PC-9 (cell line): ENCODE measurements at regions not wholly inside any gene's neighbourhood (a gene's known extent, or its start where the extent isn't known, plus 50 kb on each side); places are given as distances from the start of the nearest gene placed in this dataset.

Source experiments
- BruUV-seq: library from RNA; stranded (reverse); fragments of 400-500 nt; replicated peaks from 2 replicates; lab custom pipeline; 2021; lab: Mats Ljungman, UMichigan
- CTCF ChIA-PET: fragments of 300-600 bp; sonication (Branson Sonifier 250); formaldehyde crosslinking; loops from one replicate; lab custom pipeline; 2022; ENCODE audit warnings: antibody characterized with exemption; lab: Charles Lee
- POLR2A ChIA-PET: fragments of 300-600 bp; sonication (Branson Sonifier 250); formaldehyde crosslinking; loops from one replicate; lab custom pipeline; 2022; ENCODE audit warnings: antibody characterized with exemption; ENCODE audit not compliant: unreplicated experiment; lab: Charles Lee
- DNase-seq, 2 experiments: peaks; one replicate each; pipeline versions ENCODE4 v3.0.0 to v3.0.0-alpha.2; 2015 to 2022; ENCODE audit warnings: mixed read lengths in 1 of 2
- H2AFZ ChIP-seq: fragments of 200-600 bp; sonication (generic); 2 replicates; pipeline ENCODE4 v1.8.1; 2017; ENCODE audit warnings: antibody characterized with exemption
- H3F3A ChIP-seq: fragments of 200-600 bp; sonication (generic); 2 replicates; pipeline ENCODE4 v1.8.1; 2017; ENCODE audit warnings: antibody characterized with exemption, mild to moderate bottlenecking, low read depth; ENCODE audit not compliant: insufficient read depth
- H3K27ac ChIP-seq: fragments of 200-600 bp; sonication (generic); 2 replicates; pipeline ENCODE4 v1.6.1; 2016; ENCODE audit warnings: mixed run types
- H3K27me3 ChIP-seq: fragments of 200-600 bp; sonication (generic); 2 replicates; pipeline ENCODE4 v1.6.1; 2016; ENCODE audit warnings: low read depth, mixed run types; ENCODE audit not compliant: insufficient read depth
- H3K36me3 ChIP-seq: fragments of 200-600 bp; sonication (generic); 2 replicates; pipeline ENCODE4 v1.6.1; 2016; ENCODE audit warnings: low read depth, mixed run types
- H3K4me1 ChIP-seq: fragments of 200-600 bp; sonication (generic); replicated peaks from 2 replicates; pipeline ENCODE4 v1.6.1; 2016; ENCODE audit warnings: mixed run types; ENCODE audit not compliant: insufficient read depth
- H3K4me2 ChIP-seq: fragments of 200-600 bp; sonication (generic); 2 replicates; pipeline ENCODE4 v1.6.1; 2017; ENCODE audit warnings: mixed run types
- H3K4me3 ChIP-seq: fragments of 200-600 bp; sonication (generic); 2 replicates; pipeline ENCODE4 v1.6.1; 2016; ENCODE audit warnings: mixed run types
- H3K79me2 ChIP-seq: fragments of 200-600 bp; sonication (generic); 2 replicates; pipeline ENCODE4 v1.6.1; 2017; ENCODE audit warnings: low read depth, mixed run types
- H3K9me2 ChIP-seq: fragments of 200-600 bp; sonication (generic); 2 replicates; pipeline ENCODE4 v1.8.1; 2017; ENCODE audit warnings: mild to moderate bottlenecking; ENCODE audit not compliant: insufficient read depth
- H3K9me3 ChIP-seq: fragments of 200-600 bp; sonication (generic); 2 replicates; pipeline ENCODE4 v1.8.1; 2016; ENCODE audit warnings: low read depth; ENCODE audit not compliant: insufficient read depth
- H4K20me1 ChIP-seq: fragments of 200-600 bp; sonication (generic); 2 replicates; pipeline ENCODE4 v1.8.1; 2017; ENCODE audit not compliant: insufficient read depth
- EZH2 ChIP-seq: fragments of 200-600 bp; sonication (generic); IDR thresholded peaks from 2 replicates; pipeline ENCODE4 v1.8.0; 2017; ENCODE audit warnings: antibody characterized with exemption, low read depth
- intact Hi-C: fragments of 100-400 bp; cut with micrococcal nuclease; formaldehyde crosslinking; loops from one replicate; pipeline ENCODE4 v1.10.0; 2022; ENCODE audit not compliant: unreplicated experiment
- TF ChIP-seq, protein P1 (sequence below): fragments of 200-600 bp; sonication (generic); conservative IDR thresholded peaks from 2 replicates; pipeline ENCODE4 v1.6.1; 2017; ENCODE audit warnings: mixed run types, antibody characterized with exemption, mild to moderate bottlenecking, moderate library complexity

DNA sequence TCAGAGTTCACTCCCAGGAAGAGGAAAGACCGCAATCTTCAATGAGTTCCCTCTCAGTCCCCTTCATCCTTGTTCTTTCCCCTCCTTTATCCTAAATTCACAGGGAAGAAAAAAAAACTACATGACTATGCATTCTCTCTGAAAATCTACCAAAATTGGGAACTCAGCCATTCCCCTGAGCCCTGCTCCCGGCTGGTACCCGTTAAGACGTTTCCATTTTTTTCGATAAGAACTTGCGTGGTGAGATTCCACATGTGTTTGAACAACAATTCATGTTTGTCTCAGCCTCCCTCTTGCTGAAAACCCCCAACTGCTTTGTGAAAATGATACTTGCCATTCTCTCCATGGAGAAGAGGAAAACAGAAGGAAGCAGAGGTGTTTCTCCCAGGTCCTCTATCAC is 318.7 kb upstream of the ID2 start:
- intact Hi-C loops = no loop called here
- Histone ChIP-seq H3K27me3 (peaks cover 84% of the 10 kb centered on the region), H4K20me1 (no peaks in the 10 kb centered on the region), H3K36me3 (no peaks in the 10 kb centered on the region), H3K79me2 (no peaks in the 10 kb centered on the region), H3F3A (no peaks in the 10 kb centered on the region), H2AFZ (no peak overlapping the region), H3K4me1 (no peaks in the 10 kb centered on the region), H3K4me2 (no peak overlapping the region), H3K27ac (no peak overlapping the region), H3K4me3 (no peak overlapping the region), H3K9me2 (no peaks in the 10 kb centered on the region), H3K9me3 (no peaks in the 10 kb centered on the region)
- DNase-seq = no peak
- TF ChIP-seq, protein P1, sequence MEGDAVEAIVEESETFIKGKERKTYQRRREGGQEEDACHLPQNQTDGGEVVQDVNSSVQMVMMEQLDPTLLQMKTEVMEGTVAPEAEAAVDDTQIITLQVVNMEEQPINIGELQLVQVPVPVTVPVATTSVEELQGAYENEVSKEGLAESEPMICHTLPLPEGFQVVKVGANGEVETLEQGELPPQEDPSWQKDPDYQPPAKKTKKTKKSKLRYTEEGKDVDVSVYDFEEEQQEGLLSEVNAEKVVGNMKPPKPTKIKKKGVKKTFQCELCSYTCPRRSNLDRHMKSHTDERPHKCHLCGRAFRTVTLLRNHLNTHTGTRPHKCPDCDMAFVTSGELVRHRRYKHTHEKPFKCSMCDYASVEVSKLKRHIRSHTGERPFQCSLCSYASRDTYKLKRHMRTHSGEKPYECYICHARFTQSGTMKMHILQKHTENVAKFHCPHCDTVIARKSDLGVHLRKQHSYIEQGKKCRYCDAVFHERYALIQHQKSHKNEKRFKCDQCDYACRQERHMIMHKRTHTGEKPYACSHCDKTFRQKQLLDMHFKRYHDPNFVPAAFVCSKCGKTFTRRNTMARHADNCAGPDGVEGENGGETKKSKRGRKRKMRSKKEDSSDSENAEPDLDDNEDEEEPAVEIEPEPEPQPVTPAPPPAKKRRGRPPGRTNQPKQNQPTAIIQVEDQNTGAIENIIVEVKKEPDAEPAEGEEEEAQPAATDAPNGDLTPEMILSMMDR = no peak
- no peak for TF ChIP-seq EZH2
- no TSS peak for BruUV-seq
- ChIA-PET CTCF (no interaction called here), POLR2A (no interaction called here)

DNA sequence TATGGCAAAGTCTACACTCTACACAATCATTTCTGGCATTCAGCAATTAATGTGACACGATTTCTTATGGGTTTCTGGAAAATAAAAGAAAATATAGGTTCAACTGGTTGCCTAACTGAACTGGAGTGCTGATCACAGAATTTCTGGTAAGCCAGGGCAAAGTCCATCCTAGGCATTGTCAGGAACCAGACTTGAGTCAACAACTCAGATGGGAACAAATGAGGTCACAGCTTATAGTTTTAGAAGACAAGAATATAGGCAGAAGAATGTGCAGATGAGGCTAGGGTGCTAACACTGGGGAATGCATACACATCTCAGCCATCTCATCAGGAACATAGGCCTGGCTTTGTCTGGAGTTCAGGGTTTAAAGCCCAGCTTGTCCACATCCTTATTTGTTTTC is 317.2 kb upstream of the ID2 start:
- Histone ChIP-seq H3F3A (no peaks in the 10 kb centered on the region), H3K79me2 (no peaks in the 10 kb centered on the region), H3K27ac (no peak overlapping the region), H4K20me1 (no peaks in the 10 kb centered on the region; the same call in 1 of the 2 replicates), H3K36me3 (no peaks in the 10 kb centered on the region), H3K9me3 (no peaks in the 10 kb centered on the region), H3K9me2 (no peaks in the 10 kb centered on the region), H3K4me1 (no peaks in the 10 kb centered on the region), H2AFZ (no peak overlapping the region), H3K4me2 (no peak overlapping the region), H3K4me3 (no peak overlapping the region), H3K27me3 (peaks cover 87% of the 10 kb centered on the region)
- CTCF ChIA-PET = no interaction called here
- intact Hi-C loops = no loop called here
- DNase-seq = no peak
- BruUV-seq = no TSS peak
- POLR2A ChIA-PET = no interaction called here
- TF ChIP-seq, protein P1 = no peak
- TF ChIP-seq EZH2 = no peak

DNA sequence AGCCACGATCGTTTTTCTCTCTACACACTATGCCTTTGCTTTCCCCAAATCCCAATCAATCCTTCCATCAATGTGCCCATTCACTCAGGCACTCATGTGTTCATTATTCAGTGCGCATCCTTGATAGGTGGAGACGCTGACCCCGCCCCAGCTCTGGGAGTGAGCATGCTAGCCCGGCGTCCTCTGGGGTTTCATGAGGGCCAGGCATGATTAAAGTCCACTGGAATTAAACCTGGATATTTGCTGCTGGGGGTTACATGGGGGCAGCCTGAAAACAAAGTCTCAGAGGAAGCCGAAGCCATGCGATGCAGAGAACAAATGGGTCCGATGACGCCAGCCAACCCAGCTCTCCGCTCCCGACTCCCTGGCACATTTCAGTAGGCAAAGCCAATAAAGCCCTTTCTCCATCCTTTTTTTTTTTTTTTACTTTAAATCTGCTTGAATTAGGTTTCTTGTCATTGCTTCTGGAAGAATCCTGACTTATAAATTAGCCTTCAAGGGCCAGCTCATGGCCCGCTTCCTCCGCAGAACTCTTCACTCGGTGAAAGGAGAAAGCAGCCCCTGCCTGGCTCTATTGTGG is 316.4 kb upstream of the ID2 start:
- no peaks in the 10 kb centered on the region for H3K9me3 ChIP-seq
- intact Hi-C loops = no loop called here
- TF ChIP-seq EZH2 = no peak
- TF ChIP-seq, protein P1 = no peak
- no TSS peak for BruUV-seq
- H3K36me3 ChIP-seq = no peaks in the 10 kb centered on the region
- H3K27me3 ChIP-seq = peaks cover 87% of the 10 kb centered on the region
- no peaks in the 10 kb centered on the region for H3K4me1 ChIP-seq
- CTCF ChIA-PET = no interaction called here
- H3F3A ChIP-seq = no peaks in the 10 kb centered on the region
- H3K4me3 ChIP-seq = no peak overlapping the region
- H2AFZ ChIP-seq = no peak overlapping the region
- no peaks in the 10 kb centered on the region; the same call in 1 of the 2 replicates for H4K20me1 ChIP-seq
- H3K79me2 ChIP-seq = no peaks in the 10 kb centered on the region
- POLR2A ChIA-PET = no interaction called here
- H3K9me2 ChIP-seq = no peaks in the 10 kb centered on the region
- no peak overlapping the region for H3K4me2 ChIP-seq
- DNase-seq = no peak
- H3K27ac ChIP-seq = no peak overlapping the region
